ENCODE measurements at regions not wholly inside any gene's neighbourhood (a gene's known extent, or its start where the extent isn't known, plus 50 kb on each side); places are given as distances from the start of the nearest gene placed in this dataset.

- no peak for DNase-seq (ENCODE audit: low read depth)
Observed at GRCh38 chr4:24164054-24164693, 274.3 kb upstream of the PPARGC1A start.

DNA sequence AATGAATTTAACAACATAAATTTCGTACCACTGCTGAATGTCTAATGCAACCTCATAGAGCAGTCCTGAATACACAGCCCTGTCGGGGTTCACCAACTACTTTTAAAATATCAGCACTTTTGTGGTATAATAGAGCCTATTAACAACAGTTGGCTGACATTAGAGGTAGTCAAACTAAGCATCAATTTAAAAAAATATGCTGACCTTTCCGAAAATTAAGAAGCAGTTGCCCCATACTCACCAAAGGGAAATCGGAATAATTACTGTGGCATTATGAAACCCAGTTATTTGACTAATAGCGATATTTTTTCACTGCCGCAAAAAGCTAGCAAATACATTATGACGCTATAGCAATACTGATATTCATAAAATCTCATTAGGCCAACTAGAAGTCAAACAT, 273.5 kb upstream of the PPARGC1A start:
- DNase-seq (ENCODE audit: low read depth) = no peak

- DNase-seq (ENCODE audit: low read depth) = no peak
Observed at GRCh38 chr4:24160358-24160757, 270.5 kb upstream of the PPARGC1A start.

- no peak for DNase-seq (ENCODE audit: low read depth)
Observed at GRCh38 chr4:24158031-24158430, 268.2 kb upstream of the PPARGC1A start.

GRCh38 chr4:24150034-24150433, 260.2 kb upstream of the PPARGC1A start:
- no peak for DNase-seq (ENCODE audit: low read depth)

DNA sequence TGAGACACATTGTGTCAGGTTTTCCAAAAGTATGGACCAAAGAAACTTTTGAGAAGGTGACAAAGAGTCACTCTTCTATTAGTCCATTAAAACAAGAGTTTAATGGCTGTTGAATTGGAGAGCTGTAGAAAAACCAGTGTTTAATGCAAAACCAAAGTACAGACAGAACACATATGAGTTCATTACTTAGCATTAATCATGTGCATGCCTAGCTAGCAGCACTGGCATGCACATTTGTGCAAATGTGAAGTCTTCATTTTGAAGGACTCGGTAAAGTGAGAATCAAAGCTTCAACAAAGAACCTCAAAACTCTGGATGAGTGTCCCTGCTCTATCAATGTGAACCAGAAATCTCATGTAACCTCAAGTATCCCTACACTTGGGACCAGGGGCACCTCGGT, 256.3 kb upstream of the PPARGC1A start:
- no peak for DNase-seq (ENCODE audit: low read depth)

- no peak for DNase-seq (ENCODE audit: low read depth)
Observed at GRCh38 chr4:24145591-24145990, 255.7 kb upstream of the PPARGC1A start.

DNA sequence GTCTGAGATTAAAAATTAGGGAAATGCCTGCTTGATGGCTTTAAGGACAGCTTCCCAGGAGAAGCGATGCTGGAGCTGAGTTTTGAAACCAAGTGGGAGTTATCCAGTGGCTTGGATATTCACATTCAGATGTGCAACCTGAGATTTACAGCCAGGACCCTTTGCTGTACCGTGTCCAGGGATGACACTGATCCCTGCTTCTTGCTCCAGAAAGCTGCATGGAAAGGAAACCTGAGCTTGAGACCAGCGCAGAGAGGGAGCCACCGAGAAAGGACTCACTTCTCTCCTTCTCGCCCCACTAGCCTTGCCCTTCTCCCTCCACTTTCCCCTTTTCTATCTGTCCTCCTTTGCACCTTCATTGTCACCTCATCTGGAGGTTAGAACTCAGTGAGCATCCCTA, 254.5 kb upstream of the PPARGC1A start:
- DNase-seq (ENCODE audit: low read depth) = no peak

- no peak for DNase-seq (ENCODE audit: low read depth)
Observed at GRCh38 chr4:24143741-24144140, 253.9 kb upstream of the PPARGC1A start.

DNA sequence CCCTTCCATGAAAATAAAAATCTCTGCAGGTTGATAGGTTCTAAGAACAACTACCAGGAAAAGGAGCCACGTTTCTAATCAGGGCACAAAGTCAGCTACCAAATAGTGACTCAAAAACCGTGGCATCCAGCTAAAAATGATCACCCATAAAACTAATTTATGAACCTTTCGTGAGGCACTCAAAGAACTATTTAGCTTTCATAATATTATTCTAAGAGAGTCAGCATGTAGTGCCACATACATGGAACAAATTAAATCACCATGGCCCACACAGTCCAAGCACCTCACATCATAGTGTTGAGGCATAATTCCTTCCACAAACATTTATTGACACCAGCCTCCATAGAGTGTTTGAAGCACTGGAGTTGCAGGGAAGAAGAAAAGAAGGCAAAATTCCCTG, 252.0 kb upstream of the PPARGC1A start:
- no peak for DNase-seq (ENCODE audit: low read depth)

DNA sequence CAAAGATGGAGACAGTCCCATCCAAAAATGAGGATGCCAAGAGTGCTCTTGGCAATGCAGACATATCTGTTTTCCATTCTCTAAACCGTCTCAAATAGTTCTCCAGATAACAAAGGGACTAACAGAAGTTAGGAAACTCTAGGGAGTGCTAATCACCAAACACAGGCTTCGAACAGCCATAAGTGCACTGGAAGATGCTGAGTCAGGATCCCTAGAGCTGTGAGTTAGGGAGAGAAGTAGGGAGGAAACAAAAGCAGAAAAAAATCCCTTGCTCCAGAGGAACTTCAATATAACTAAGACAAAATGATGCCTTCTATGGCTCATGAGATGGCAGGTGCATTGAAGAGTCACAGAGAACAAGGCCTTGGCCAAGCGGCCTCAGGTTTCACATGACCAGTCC, 251.0 kb upstream of the PPARGC1A start:
- no peak for DNase-seq (ENCODE audit: low read depth)

- no peak for DNase-seq (ENCODE audit: low read depth)
Observed at GRCh38 chr4:24137671-24138601, 248.1 kb upstream of the PPARGC1A start.

- no peak for DNase-seq (ENCODE audit: low read depth)
Observed at GRCh38 chr4:24131954-24132673, 242.3 kb upstream of the PPARGC1A start.

GRCh38 chr4:24130637-24131036, 240.8 kb upstream of the PPARGC1A start:
- no peak for DNase-seq (ENCODE audit: low read depth)

GRCh38 chr4:24126776-24127175, 236.9 kb upstream of the PPARGC1A start:
- no peak for DNase-seq (ENCODE audit: low read depth)

GRCh38 chr4:24121395-24122175, 231.7 kb upstream of the PPARGC1A start:
- no peak for DNase-seq (ENCODE audit: low read depth)

DNA sequence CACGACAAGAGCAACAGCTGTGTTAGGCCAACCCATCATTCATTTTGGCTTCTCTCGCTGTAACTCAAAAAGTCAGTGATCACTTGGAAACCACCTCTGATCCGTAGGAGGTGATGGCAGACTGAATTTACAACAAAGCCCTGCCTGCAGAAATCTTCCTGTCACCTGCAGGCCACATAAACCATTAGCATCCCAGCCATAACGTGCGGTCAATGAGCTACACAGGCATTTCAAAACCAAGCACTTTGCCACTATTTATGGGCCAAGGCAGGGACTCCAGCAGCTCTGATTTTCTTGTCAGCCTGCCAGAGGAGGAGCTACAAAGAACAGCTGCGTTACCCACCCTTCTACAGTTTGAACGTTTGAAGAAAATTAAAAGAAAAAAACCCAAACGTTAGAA, 228.1 kb upstream of the PPARGC1A start:
- no peak for DNase-seq (ENCODE audit: low read depth)

- no peak for DNase-seq (ENCODE audit: low read depth)
Observed at GRCh38 chr4:24116107-24116506, 226.3 kb upstream of the PPARGC1A start.

DNA sequence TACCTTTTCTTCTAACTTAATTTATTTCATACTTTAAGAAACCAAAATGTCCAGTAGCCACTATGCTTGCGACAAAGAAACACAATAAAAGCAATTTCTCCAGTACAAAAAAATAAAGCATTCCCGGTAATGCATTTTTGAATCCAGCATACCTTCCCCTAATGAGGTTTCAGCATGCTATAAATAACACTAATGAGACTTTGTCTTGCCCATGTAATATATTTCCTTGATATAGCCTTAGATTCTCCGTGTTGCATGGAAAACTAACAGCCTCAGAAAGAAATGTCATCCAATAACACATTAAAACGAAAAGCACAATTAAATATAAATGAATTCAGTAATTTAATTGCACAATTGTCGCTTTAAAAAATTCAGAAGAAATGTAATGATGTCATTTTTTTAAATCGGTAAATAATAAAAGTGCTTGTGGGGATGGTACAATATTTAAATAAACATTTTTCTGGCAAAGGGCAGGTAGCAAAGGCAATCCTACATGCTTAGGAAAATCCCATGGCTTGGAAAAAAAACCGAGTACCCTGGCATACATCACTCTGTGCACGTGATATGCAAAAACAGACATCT, 225.2 kb upstream of the PPARGC1A start:
- DNase-seq (ENCODE audit: low read depth) = no peak

- DNase-seq (ENCODE audit: low read depth) = no peak
Observed at GRCh38 chr4:24114444-24114843, 224.6 kb upstream of the PPARGC1A start.

DNA sequence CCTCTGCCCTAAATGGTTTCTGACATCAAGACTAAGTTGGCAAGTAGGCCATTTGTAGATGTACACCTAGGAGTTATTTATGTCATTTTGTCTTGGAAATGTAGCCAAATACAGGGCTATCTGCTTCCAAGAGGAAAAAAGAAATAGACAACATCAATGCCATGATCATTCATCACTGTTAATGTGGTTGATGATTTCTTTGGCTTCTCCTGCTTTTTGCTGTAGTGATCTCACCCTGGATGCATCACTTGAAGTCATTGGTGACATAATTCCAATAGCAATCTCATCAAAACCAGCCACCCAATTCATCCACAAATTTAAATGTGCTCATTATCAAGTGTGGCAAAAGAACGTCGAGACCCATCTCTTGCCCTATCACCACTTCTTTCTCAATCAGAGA, 222.6 kb upstream of the PPARGC1A start:
- no peak for DNase-seq (ENCODE audit: low read depth)

DNA sequence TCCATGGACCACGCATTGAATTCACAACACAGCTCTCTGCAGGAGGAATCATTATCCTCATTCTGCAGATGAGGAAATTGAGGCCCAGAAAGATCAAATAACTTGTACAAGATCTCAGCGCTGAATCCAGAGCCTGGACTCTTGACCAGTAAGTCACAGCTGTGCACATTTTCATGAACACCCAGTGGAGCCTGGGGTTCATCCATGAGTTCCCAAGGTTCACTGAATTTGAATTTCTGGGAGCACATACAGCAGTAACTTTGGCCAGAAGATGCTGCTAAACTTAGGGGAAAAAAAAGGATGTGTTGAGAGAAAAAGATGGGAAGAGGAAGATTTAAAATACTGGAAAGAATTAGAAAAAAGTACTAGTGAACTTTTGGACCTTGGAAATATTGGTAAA, 218.7 kb upstream of the PPARGC1A start:
- no peak for DNase-seq (ENCODE audit: low read depth)
